ENCODE measurements at regions not wholly inside any gene's neighbourhood (a gene's known extent, or its start where the extent isn't known, plus 50 kb on each side); places are given as distances from the start of the nearest gene placed in this dataset.

- ATAC-seq: no peak
- no peak for DNase-seq
- intact Hi-C loops (cut with micrococcal nuclease): no loop called here
Observed at GRCh38 chr12:127381681-127382080, 885.3 kb upstream of the TMEM132C start.

GRCh38 chr12:127383281-127383680, 883.7 kb upstream of the TMEM132C start:
- intact Hi-C loops (cut with micrococcal nuclease): no loop called here
- DNase-seq (no peak), ATAC-seq (no peak)

- no peak for DNase-seq
- ATAC-seq: no peak
- intact Hi-C loops (cut with micrococcal nuclease): no loop called here
Observed at GRCh38 chr12:127386723-127387122, 880.2 kb upstream of the TMEM132C start.

GRCh38 chr12:127388985-127389384, 878.0 kb upstream of the TMEM132C start:
- ATAC-seq (no peak), DNase-seq (no peak)
- intact Hi-C loops (cut with micrococcal nuclease): no loop called here

GRCh38 chr12:127389923-127390322, 877.0 kb upstream of the TMEM132C start:
- intact Hi-C loops (cut with micrococcal nuclease): no loop called here
- DNase-seq (no peak), ATAC-seq (no peak)

- intact Hi-C loops (cut with micrococcal nuclease): no loop called here
- no peak for DNase-seq
Observed at GRCh38 chr12:127393465-127393864, 873.5 kb upstream of the TMEM132C start.

GRCh38 chr12:127393896-127394295, 873.1 kb upstream of the TMEM132C start:
- intact Hi-C loops (cut with micrococcal nuclease): no loop called here
- DNase-seq (no peak), ATAC-seq (no peak)

More at GRCh38 chr12:127393465-127393864, 873.5 kb upstream of the TMEM132C start:
- ATAC-seq: no peak

GRCh38 chr12:127396734-127397133, 870.2 kb upstream of the TMEM132C start:
- ATAC-seq: no peak
- intact Hi-C loops (cut with micrococcal nuclease): no loop called here
- DNase-seq: no peak

- ATAC-seq (no peak), DNase-seq (no peak)
- intact Hi-C loops (cut with micrococcal nuclease): no loop called here
Observed at GRCh38 chr12:127398016-127398710, 868.8 kb upstream of the TMEM132C start.

GRCh38 chr12:127399451-127399850, 867.5 kb upstream of the TMEM132C start:
- no peak for ATAC-seq

GRCh38 chr12:127400221-127400620, 866.7 kb upstream of the TMEM132C start:
- no peak for DNase-seq
- no peak for ATAC-seq
- intact Hi-C loops (cut with micrococcal nuclease): no loop called here

More at GRCh38 chr12:127399451-127399850, 867.5 kb upstream of the TMEM132C start:
- no peak for DNase-seq
- intact Hi-C loops (cut with micrococcal nuclease): no loop called here

- ATAC-seq (no peak), DNase-seq (no peak)
- intact Hi-C loops (cut with micrococcal nuclease): no loop called here
Observed at GRCh38 chr12:127401005-127401404, 866.0 kb upstream of the TMEM132C start.

- ATAC-seq (no peak), DNase-seq (no peak)
- intact Hi-C loops (cut with micrococcal nuclease): no loop called here
Observed at GRCh38 chr12:127401536-127401935, 865.4 kb upstream of the TMEM132C start.

- ATAC-seq: no peak
- no peak for DNase-seq
- intact Hi-C loops (cut with micrococcal nuclease): no loop called here
Observed at GRCh38 chr12:127411166-127411915, 855.6 kb upstream of the TMEM132C start.

GRCh38 chr12:127411981-127412380, 855.0 kb upstream of the TMEM132C start:
- ATAC-seq (no peak), DNase-seq (no peak)
- intact Hi-C loops (cut with micrococcal nuclease): no loop called here

GRCh38 chr12:127412866-127413265, 854.1 kb upstream of the TMEM132C start:
- ATAC-seq (no peak), DNase-seq (no peak)
- intact Hi-C loops (cut with micrococcal nuclease): no loop called here

- DNase-seq: no peak
- intact Hi-C loops (cut with micrococcal nuclease): no loop called here
- ATAC-seq: no peak
Observed at GRCh38 chr12:127414186-127414585, 852.8 kb upstream of the TMEM132C start.

GRCh38 chr12:127414636-127415035, 852.3 kb upstream of the TMEM132C start:
- no peak for DNase-seq
- intact Hi-C loops (cut with micrococcal nuclease): no loop called here
- no peak for ATAC-seq

- no peak for ATAC-seq
- no peak for DNase-seq
- intact Hi-C loops (cut with micrococcal nuclease): no loop called here
Observed at GRCh38 chr12:127416796-127417195, 850.2 kb upstream of the TMEM132C start.

GRCh38 chr12:127419111-127419510, 847.9 kb upstream of the TMEM132C start:
- DNase-seq: no peak
- no peak for ATAC-seq
- intact Hi-C loops (cut with micrococcal nuclease): no loop called here

- intact Hi-C loops (cut with micrococcal nuclease): no loop called here
- no peak for DNase-seq
- no peak for ATAC-seq
Observed at GRCh38 chr12:127421614-127422013, 845.4 kb upstream of the TMEM132C start.
